ENCODE measurements at regions not wholly inside any gene's neighbourhood (a gene's known extent, or its start where the extent isn't known, plus 50 kb on each side); places are given as distances from the start of the nearest gene placed in this dataset.

- DNase-seq (ENCODE audit: low read depth): no peak
- TF ChIP-seq, protein P1, sequence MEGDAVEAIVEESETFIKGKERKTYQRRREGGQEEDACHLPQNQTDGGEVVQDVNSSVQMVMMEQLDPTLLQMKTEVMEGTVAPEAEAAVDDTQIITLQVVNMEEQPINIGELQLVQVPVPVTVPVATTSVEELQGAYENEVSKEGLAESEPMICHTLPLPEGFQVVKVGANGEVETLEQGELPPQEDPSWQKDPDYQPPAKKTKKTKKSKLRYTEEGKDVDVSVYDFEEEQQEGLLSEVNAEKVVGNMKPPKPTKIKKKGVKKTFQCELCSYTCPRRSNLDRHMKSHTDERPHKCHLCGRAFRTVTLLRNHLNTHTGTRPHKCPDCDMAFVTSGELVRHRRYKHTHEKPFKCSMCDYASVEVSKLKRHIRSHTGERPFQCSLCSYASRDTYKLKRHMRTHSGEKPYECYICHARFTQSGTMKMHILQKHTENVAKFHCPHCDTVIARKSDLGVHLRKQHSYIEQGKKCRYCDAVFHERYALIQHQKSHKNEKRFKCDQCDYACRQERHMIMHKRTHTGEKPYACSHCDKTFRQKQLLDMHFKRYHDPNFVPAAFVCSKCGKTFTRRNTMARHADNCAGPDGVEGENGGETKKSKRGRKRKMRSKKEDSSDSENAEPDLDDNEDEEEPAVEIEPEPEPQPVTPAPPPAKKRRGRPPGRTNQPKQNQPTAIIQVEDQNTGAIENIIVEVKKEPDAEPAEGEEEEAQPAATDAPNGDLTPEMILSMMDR (conservative IDR thresholded peaks at IDR 0.05; ENCODE audit: low read depth, low read length): no peak
- H3K4me3 ChIP-seq (ENCODE audit: low read depth, low read length): no peak overlapping the region
These were observed 571.2 kb upstream of the CFAP20DC start for GRCh38 chr3:59621037-59621436.

DNA sequence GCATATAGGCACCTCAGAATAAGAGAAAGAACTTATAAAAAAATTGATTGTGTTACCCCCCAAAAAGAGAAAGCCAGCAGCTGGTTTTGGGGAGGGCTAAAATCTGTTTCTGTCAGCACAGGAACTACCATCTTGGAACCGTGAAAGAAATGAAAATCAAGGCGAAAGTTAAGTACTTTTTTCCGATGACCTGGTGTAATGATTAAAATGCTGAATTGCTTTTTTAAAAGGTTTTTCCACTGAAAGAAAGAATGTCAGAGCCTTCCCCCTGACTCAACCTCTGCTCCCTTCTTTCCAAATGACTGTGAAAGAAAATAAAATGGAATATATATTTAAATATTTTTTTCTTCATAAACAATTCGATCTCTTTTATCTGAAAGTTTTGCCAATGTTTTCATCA is 570.5 kb upstream of the CFAP20DC start:
- DNase-seq (ENCODE audit: low read depth): no peak
- TF ChIP-seq, protein P1 (conservative IDR thresholded peaks at IDR 0.05; ENCODE audit: low read depth, low read length): no peak
- no peak overlapping the region for H3K4me3 ChIP-seq (ENCODE audit: low read depth, low read length)

GRCh38 chr3:59612444-59612715 is 562.6 kb upstream of the CFAP20DC start:
- DNase-seq (ENCODE audit: low read depth): no peak
- TF ChIP-seq, protein P1 (conservative IDR thresholded peaks at IDR 0.05; ENCODE audit: low read depth, low read length): no peak
- H3K4me3 ChIP-seq (ENCODE audit: low read depth, low read length): no peak overlapping the region

- DNase-seq (ENCODE audit: low read depth): no peak
- no peak overlapping the region for H3K4me3 ChIP-seq (ENCODE audit: low read depth, low read length)
- TF ChIP-seq, protein P1 (conservative IDR thresholded peaks at IDR 0.05; ENCODE audit: low read depth, low read length): no peak
These were observed 562.0 kb upstream of the CFAP20DC start for GRCh38 chr3:59611649-59612443.

DNA sequence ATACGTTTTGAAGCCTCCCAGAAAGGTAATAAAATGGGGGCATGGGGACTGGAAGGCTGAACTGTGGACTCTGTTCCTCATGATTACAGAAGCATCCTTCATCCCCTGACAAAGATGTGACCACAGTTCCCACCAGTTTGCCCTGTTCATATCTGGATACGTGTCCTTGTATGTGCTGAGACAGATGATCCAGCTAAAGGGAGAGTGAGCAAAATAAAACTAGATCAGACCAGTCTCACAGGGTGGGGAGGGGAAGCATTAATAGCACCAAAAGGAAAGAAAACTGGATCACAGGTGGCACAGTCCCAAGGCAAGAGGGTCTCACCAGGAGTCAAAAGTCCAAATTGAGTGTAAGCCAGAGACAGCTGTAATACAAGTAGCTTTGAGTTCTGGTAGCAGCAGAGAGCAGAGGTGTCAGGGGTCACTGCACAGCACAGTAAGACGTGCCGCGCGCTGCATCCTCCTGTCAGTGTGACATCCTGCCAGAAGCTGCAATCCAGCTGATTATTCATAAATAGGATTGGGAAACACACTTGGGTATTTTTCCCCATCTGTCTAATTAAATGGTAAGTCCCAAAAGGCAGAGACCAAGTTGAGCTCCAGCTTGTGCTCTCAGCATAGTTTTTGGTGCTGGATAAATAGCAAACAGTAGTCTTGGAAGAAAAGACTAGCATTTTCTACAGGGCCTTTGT is 560.0 kb upstream of the CFAP20DC start:
- peak; percentile 34 for DNase-seq (ENCODE audit: low read depth)
- TF ChIP-seq, protein P1 (conservative IDR thresholded peaks at IDR 0.05; ENCODE audit: low read depth, low read length): no peak
- no peak overlapping the region for H3K4me3 ChIP-seq (ENCODE audit: low read depth, low read length)

GRCh38 chr3:59608356-59608755 is 558.5 kb upstream of the CFAP20DC start:
- TF ChIP-seq, protein P1 (conservative IDR thresholded peaks at IDR 0.05; ENCODE audit: low read depth, low read length): no peak
- DNase-seq (ENCODE audit: low read depth): no peak
- H3K4me3 ChIP-seq (ENCODE audit: low read depth, low read length): no peak overlapping the region

DNA sequence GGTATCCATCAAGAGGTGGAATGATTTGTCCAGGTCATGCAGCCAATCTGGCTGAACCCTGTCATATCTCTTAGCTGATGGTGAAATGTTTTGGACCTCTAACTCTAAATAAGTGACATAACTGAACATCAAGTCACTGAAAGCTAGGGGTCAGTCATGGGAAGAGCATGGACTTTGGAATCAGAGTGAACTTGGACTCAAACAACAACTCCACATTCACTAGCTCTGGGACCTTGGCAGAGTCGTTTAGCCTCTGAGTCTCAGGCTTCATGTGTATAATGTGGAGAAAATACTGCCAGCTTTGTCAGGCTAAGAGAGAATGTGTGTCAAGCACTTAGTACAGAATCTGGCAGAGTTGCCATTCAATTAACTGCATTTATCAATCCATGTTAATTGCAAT is 557.8 kb upstream of the CFAP20DC start:
- H3K4me3 ChIP-seq (ENCODE audit: low read depth, low read length): no peak overlapping the region
- DNase-seq (ENCODE audit: low read depth): peak; percentile 14
- TF ChIP-seq, protein P1 (conservative IDR thresholded peaks at IDR 0.05; ENCODE audit: low read depth, low read length): peak; percentile 22

Data from choroid plexus epithelial cell (primary cell).